ENCODE measurements at regions not wholly inside any gene's neighbourhood (a gene's known extent, or its start where the extent isn't known, plus 50 kb on each side); places are given as distances from the start of the nearest gene placed in this dataset.

DNA sequence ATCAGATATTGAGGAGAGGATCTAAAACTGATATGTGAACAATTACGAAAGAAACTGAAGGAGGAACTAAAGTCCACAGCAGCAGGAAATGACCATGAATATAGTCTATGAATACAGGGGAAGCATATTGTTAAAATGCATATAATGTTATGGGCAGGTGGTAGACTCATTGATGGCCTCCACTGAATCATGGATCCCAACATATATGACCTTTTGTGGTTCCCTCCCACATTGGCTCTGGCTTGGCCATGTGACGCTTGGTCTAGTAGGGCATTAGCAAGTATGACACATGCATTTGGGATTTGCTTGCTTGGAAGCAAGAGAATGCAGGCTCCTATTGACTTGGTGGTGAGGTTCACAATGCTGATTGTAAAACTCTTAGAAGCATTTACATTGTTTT lies 55.2 kb upstream of the RAB18 start:
- ChIA-PET POLR2A (no interaction called here), CTCF (interaction anchor here (1.2 kb wide), 1 partner anchor 11 kb away, joined by 8 read pairs; no protein-coding TSS in a partner anchor)

DNA sequence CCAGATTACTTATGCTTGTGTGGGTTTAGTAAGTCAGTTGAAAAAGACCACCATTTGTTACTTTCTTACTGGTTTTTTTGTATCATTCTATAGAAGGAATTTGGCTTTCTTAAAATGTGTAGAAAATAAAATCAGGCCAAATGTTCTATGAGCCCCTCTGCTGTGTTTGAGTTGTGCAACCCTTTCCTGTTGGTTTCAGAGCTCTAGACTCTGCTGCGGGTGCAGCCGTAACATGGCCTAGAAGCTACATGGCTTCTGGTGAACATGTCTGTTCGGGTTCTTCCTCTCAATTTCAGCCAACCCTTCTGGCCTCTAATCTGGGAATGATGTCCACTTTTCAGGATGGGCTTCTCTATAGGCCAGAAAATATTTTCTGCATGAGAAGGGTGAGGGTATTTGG lies 56.6 kb upstream of the RAB18 start:
- H3K27ac ChIP-seq (ENCODE audit: extremely low read depth, low read depth, low read length): no peak overlapping the region
- POLR2A ChIA-PET: no interaction called here
- CTCF ChIA-PET: interaction anchor here (0.6 to 1.3 kb wide), 8 partner anchors 11 to 1031 kb away, joined by 3 to 8 read pairs (median 3); no protein-coding TSS in a partner anchor
- no peaks in the 10 kb centered on the region for H3K9me3 ChIP-seq (ENCODE audit: control insufficient read depth, insufficient read depth, low read depth, low read length)
- H3K4me1 ChIP-seq (ENCODE audit: control insufficient read depth, insufficient read depth, low read length): no peaks in the 10 kb centered on the region
- no peaks in the 10 kb centered on the region for H3K36me3 ChIP-seq (ENCODE audit: control insufficient read depth in 2 of 2, insufficient read depth in 1 of 2, low read length in 2 of 2)
- H3K4me3 ChIP-seq (ENCODE audit: low read depth, low read length): no peak overlapping the region
- TF ChIP-seq, protein P1, sequence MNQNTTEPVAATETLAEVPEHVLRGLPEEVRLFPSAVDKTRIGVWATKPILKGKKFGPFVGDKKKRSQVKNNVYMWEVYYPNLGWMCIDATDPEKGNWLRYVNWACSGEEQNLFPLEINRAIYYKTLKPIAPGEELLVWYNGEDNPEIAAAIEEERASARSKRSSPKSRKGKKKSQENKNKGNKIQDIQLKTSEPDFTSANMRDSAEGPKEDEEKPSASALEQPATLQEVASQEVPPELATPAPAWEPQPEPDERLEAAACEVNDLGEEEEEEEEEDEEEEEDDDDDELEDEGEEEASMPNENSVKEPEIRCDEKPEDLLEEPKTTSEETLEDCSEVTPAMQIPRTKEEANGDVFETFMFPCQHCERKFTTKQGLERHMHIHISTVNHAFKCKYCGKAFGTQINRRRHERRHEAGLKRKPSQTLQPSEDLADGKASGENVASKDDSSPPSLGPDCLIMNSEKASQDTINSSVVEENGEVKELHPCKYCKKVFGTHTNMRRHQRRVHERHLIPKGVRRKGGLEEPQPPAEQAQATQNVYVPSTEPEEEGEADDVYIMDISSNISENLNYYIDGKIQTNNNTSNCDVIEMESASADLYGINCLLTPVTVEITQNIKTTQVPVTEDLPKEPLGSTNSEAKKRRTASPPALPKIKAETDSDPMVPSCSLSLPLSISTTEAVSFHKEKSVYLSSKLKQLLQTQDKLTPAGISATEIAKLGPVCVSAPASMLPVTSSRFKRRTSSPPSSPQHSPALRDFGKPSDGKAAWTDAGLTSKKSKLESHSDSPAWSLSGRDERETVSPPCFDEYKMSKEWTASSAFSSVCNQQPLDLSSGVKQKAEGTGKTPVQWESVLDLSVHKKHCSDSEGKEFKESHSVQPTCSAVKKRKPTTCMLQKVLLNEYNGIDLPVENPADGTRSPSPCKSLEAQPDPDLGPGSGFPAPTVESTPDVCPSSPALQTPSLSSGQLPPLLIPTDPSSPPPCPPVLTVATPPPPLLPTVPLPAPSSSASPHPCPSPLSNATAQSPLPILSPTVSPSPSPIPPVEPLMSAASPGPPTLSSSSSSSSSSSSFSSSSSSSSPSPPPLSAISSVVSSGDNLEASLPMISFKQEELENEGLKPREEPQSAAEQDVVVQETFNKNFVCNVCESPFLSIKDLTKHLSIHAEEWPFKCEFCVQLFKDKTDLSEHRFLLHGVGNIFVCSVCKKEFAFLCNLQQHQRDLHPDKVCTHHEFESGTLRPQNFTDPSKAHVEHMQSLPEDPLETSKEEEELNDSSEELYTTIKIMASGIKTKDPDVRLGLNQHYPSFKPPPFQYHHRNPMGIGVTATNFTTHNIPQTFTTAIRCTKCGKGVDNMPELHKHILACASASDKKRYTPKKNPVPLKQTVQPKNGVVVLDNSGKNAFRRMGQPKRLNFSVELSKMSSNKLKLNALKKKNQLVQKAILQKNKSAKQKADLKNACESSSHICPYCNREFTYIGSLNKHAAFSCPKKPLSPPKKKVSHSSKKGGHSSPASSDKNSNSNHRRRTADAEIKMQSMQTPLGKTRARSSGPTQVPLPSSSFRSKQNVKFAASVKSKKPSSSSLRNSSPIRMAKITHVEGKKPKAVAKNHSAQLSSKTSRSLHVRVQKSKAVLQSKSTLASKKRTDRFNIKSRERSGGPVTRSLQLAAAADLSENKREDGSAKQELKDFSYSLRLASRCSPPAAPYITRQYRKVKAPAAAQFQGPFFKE (tag by site-specific recombination; IDR thresholded peaks at IDR 0.05; ENCODE audit: borderline replicate concordance): no peak

More for the DNA sequence above, 55.2 kb upstream of the RAB18 start:
- H3K4me1 ChIP-seq (ENCODE audit: control insufficient read depth, insufficient read depth, low read length): no peaks in the 10 kb centered on the region
- H3K4me3 ChIP-seq (ENCODE audit: low read depth, low read length): no peak overlapping the region
- H3K27ac ChIP-seq (ENCODE audit: extremely low read depth, low read depth, low read length): no peak overlapping the region
- H3K36me3 ChIP-seq (ENCODE audit: control insufficient read depth in 2 of 2, insufficient read depth in 1 of 2, low read length in 2 of 2): no peaks in the 10 kb centered on the region
- no peaks in the 10 kb centered on the region for H3K9me3 ChIP-seq (ENCODE audit: control insufficient read depth, insufficient read depth, low read depth, low read length)
- TF ChIP-seq, protein P2, sequence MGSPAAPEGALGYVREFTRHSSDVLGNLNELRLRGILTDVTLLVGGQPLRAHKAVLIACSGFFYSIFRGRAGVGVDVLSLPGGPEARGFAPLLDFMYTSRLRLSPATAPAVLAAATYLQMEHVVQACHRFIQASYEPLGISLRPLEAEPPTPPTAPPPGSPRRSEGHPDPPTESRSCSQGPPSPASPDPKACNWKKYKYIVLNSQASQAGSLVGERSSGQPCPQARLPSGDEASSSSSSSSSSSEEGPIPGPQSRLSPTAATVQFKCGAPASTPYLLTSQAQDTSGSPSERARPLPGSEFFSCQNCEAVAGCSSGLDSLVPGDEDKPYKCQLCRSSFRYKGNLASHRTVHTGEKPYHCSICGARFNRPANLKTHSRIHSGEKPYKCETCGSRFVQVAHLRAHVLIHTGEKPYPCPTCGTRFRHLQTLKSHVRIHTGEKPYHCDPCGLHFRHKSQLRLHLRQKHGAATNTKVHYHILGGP (tag by site-specific recombination; IDR thresholded peaks at IDR 0.05): no peak
- TF ChIP-seq ZNF423 (tag by site-specific recombination; IDR thresholded peaks at IDR 0.05): no peak
- TF ChIP-seq GLI4 (tag by site-specific recombination; IDR thresholded peaks at IDR 0.05): no peak
- no peak for TF ChIP-seq ZNF660 (tag by site-specific recombination; IDR thresholded peaks at IDR 0.05)
- no peak for TF ChIP-seq ZNF473 (tag by site-specific recombination; IDR thresholded peaks at IDR 0.05)
- TF ChIP-seq ZBTB1 (tag by site-specific recombination; IDR thresholded peaks at IDR 0.05): no peak
- no peak for TF ChIP-seq IKZF3 (tag by site-specific recombination; IDR thresholded peaks at IDR 0.05)
- TF ChIP-seq, protein P3, sequence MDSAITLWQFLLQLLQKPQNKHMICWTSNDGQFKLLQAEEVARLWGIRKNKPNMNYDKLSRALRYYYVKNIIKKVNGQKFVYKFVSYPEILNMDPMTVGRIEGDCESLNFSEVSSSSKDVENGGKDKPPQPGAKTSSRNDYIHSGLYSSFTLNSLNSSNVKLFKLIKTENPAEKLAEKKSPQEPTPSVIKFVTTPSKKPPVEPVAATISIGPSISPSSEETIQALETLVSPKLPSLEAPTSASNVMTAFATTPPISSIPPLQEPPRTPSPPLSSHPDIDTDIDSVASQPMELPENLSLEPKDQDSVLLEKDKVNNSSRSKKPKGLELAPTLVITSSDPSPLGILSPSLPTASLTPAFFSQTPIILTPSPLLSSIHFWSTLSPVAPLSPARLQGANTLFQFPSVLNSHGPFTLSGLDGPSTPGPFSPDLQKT (IDR thresholded peaks at IDR 0.05; ENCODE audit: borderline replicate concordance, low read depth, low read length): no peak
- no peak for TF ChIP-seq ZNF560 (tag by site-specific recombination; IDR thresholded peaks at IDR 0.05; ENCODE audit: borderline replicate concordance)
- TF ChIP-seq SETDB1 (IDR thresholded peaks at IDR 0.05; ENCODE audit: insufficient read length, low read length): no peak

DNA sequence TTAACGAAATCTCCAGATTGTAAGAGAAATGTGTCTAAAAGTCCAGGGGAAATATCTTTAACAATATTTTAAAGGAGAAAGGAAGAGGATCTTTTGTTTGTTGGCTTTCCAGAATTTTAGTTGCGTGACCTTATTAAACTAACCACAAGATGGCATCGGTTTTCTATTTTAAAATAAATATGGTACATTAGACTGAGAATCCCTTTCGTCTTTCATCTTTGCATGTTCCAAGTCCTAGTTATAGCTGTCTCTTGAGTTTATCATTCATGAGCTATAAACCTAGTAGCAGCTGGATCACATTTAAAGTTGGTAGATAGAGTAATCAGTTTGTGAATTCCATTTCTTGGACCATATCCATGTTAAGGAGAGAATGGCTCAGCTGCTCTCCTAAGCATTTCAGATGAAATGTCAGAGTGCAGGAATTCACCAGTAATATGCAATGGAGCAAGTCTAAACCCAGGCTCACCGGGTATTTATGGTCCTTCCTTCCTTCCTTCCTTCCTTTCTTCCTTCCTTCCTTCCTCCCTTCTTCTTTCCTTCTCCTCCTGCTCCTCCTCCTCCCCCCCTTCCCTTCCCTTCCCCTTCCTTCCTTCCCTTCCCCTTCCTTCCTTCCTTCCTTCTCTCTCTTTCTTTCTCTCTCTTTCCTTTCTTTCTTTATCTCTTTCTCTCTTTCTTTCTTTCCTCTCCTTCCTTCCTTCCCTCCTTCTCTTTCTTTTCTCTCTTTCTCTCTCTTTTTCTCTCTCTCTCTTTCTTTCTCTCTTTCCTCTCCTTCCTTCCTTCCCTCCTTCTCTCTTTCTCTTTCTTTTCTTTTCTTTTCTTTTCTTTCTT lies 57.8 kb upstream of the RAB18 start:
- H3K4me1 ChIP-seq (ENCODE audit: control insufficient read depth, insufficient read depth, low read length): no peaks in the 10 kb centered on the region
- no peak overlapping the region for H3K4me3 ChIP-seq (ENCODE audit: low read depth, low read length)
- TF ChIP-seq ZNF366 (tag by site-specific recombination; conservative IDR thresholded peaks at IDR 0.05): peak; percentile 97
- 0 out of 2 replicates have a peak, but pooled peaks have one; percentile 63 for TF ChIP-seq ZNF302 (tag by site-specific recombination; IDR thresholded peaks at IDR 0.05; ENCODE audit: low read depth)
- TF ChIP-seq ZNF664 (tag by site-specific recombination; IDR thresholded peaks at IDR 0.05): peak; percentile 13; the same call in 1 of the 2 replicates
- TF ChIP-seq ZNF654 (tag by site-specific recombination; IDR thresholded peaks at IDR 0.05; ENCODE audit: low read depth): peak; percentile 71
- no peak for TF ChIP-seq ZNF785 (tag by site-specific recombination; IDR thresholded peaks at IDR 0.05)
- TF ChIP-seq ZNF660 (tag by site-specific recombination; IDR thresholded peaks at IDR 0.05): peak; percentile 32; the same call in 1 of the 2 replicates
- TF ChIP-seq PRDM1 (tag by site-specific recombination; IDR thresholded peaks at IDR 0.05): peak; percentile 61; the same call in 1 of the 2 replicates
- no peak for TF ChIP-seq SP2 (tag by site-specific recombination; IDR thresholded peaks at IDR 0.05)
- TF ChIP-seq, protein P4, sequence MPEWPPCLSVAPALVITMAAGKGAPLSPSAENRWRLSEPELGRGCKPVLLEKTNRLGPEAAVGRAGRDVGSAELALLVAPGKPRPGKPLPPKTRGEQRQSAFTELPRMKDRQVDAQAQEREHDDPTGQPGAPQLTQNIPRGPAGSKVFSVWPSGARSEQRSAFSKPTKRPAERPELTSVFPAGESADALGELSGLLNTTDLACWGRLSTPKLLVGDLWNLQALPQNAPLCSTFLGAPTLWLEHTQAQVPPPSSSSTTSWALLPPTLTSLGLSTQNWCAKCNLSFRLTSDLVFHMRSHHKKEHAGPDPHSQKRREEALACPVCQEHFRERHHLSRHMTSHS (tag by site-specific recombination; IDR thresholded peaks at IDR 0.05): no peak
- TF ChIP-seq ZNF394 (tag by site-specific recombination; IDR thresholded peaks at IDR 0.05; ENCODE audit: borderline replicate concordance): peak; percentile 37; the same call in 1 of the 2 replicates
- TF ChIP-seq ZNF266 (tag by site-specific recombination; IDR thresholded peaks at IDR 0.05; ENCODE audit: low read depth): 0 out of 2 replicates have a peak, but pooled peaks have one; percentile 33
- no peaks in the 10 kb centered on the region for H3K36me3 ChIP-seq (ENCODE audit: control insufficient read depth in 2 of 2, insufficient read depth in 1 of 2, low read length in 2 of 2)
- ChIA-PET CTCF (interaction anchor here (0.6 to 1.9 kb wide), 11 partner anchors 10 to 936 kb away, joined by 3 to 10 read pairs (median 4); no protein-coding TSS in a partner anchor), POLR2A (no interaction called here)
- no peaks in the 10 kb centered on the region for H3K9me3 ChIP-seq (ENCODE audit: control insufficient read depth, insufficient read depth, low read depth, low read length)
- H3K27ac ChIP-seq (ENCODE audit: extremely low read depth, low read depth, low read length): no peak overlapping the region

Data from HEK293 (cell line).